NCI-H226 (cell line): ENCODE measurements at regions not wholly inside any gene's neighbourhood (a gene's known extent, or its start where the extent isn't known, plus 50 kb on each side); places are given as distances from the start of the nearest gene placed in this dataset.
"Not testable (repeated sequence)": the region's sequence is repeated elsewhere in the genome, so short reads cannot be mapped to it uniquely, and the experiment has no call there.

Experiments used
- DNase-seq: peaks from one replicate; pipeline ENCODE4 v3.0.0-alpha.2; 2015

DNA sequence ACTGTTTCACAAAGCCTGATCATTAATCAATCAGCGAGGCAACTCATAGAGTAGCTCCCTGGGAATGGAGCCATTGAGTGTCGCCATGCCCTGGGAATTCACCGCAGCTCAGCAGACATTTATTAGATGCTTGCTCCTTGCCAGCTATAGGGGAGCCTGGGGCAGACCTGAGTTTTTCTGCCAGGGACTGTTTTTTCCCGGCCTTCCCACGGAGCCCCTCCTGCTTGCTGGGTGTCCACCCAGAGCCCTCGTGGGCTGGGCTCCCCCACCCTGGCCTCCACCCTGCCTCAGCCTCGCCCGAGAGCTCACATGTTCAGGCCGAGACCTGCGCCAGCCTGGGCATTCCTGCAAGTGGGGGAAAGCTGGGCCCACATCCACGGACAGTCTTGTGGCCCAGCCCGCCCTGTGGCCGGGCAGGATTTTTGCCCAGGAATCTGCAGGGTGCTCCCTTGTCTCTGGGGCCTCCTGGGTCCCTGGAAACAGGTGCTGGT is 64.9 kb downstream of the SMIM38 start:
- no peak for DNase-seq

DNA sequence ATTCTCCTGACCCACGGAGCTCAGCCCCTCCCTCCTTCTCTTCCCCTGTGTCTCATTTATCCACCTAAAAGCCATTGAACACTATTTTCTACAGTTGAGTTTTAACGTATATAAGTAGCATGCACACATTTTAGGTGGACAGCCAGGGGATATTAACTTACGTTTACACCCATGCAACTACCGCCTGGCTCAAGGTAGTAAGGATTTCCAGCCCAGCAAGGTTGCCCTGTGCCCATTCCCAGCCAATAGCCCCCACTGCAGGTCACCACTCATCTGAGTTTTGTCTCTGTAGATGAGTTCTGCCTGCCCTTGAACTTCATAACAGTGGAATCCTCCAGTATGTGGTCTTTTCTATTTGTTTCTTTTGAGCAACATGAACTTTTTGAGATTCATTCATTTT is 65.4 kb downstream of the SMIM38 start:
- no peak for DNase-seq

DNA sequence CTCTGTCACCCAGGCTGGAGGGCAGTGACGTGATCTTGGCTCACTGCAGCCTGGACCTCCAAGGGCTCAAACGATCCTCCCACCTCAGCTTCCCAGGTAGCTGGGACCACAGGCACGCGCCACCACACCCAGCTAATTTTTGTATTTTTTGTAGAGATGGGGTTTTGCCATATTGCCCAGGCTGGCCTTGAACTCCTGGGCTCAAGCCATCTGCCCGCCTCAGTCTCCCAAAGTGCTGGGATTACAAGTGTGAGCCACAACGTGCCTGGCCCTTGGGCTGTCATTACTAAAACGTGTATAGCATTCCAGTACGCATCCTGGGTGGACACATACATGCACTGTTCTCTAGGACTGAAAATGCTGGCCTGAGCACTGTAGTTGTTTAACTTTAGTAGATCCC is 65.9 kb downstream of the SMIM38 start:
- not testable (repeated sequence) for DNase-seq

DNA sequence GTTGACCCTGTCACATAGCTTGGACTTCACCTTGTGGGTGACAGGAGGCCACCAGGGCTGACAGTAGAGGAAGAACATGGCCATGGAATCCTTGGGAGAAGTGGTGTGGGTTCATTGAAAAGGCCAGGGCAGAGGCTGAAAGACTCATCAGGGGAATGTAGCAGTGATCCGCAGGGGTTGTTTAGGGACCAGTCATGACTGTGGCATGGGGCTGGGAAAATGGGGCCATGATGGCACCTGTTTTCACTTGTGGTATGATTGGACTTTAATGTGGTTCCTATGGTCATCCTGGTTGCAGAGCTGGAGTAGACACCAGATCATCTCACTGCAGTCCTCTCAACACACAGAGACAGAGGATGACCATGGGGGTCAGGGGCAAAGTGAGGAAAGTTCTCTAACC is 66.7 kb upstream of the MYEOV start:
- no peak for DNase-seq

DNA sequence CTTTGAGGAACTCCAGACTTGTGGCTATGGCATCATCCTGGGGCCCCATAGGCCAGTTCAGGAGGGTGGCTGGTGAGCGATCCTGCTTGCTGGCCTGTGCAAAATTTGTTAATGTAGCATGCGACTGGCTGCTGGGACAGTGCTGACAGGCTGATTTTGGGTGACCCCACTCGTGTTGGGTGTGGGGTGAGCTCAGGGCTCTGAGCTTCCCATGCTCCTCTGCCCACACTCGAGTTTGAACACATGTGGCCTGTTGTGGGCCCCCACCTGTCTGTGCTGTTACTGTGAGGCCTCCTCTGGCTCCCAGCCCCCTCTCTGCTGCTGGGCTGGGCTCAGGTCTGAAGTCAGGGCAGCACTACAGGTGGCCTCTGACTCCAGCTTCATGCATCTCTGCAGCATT is 64.4 kb upstream of the MYEOV start:
- DNase-seq: no peak

DNA sequence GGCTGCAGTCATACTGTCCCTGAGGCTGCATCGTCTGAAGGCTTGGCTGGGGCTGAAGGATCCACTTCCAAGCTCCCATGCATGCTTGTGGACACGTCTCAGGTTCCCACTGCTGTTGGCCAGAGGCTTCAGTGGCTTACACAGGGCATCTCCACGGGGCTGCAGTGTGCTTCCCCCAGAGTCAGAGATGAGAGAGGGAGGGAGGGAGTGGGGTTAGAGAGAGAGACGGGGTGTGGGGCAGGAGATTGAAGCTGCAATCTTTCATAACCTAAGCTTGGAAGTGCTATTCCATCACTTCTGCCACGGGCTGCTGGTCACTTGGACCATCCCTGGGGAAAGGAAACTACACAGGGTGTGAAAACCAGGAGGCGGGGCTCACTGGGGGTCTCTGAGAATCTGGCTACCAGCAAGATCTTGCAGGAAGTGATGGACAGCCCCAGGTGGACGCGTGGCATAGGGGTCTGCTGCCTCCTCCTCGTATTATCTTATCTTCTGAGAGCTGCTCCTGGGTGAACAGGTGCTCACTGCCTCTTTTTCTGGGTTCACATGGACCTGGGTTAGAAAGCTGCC is 63.0 kb upstream of the MYEOV start:
- no peak for DNase-seq

DNA sequence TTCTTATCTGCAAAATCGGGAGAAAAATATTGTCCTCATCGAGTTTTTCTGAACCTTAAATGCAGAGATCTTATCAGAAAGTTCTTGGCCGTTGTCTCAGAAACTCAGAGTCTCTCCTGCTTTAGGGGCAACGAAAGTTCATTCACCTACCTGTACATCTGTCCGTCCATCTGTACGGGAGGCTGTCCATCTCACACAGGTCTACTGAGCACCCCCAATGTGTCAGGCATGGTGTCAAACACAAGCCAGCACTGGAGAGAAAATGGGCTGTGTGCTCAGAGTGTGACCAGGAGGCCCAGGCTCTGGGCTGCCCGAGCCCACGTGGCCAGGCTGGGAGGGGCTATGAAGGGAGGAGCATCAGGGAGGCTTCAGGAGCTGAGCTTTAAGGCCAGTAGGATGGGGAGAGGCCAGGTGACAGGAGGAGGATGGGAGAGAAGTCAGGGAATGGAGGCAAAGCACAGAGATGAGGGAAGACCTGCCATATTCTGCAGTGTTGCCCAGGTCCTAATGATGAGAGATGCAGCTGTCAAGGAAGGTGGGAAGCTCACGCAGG is 62.4 kb upstream of the MYEOV start:
- no peak for DNase-seq

DNA sequence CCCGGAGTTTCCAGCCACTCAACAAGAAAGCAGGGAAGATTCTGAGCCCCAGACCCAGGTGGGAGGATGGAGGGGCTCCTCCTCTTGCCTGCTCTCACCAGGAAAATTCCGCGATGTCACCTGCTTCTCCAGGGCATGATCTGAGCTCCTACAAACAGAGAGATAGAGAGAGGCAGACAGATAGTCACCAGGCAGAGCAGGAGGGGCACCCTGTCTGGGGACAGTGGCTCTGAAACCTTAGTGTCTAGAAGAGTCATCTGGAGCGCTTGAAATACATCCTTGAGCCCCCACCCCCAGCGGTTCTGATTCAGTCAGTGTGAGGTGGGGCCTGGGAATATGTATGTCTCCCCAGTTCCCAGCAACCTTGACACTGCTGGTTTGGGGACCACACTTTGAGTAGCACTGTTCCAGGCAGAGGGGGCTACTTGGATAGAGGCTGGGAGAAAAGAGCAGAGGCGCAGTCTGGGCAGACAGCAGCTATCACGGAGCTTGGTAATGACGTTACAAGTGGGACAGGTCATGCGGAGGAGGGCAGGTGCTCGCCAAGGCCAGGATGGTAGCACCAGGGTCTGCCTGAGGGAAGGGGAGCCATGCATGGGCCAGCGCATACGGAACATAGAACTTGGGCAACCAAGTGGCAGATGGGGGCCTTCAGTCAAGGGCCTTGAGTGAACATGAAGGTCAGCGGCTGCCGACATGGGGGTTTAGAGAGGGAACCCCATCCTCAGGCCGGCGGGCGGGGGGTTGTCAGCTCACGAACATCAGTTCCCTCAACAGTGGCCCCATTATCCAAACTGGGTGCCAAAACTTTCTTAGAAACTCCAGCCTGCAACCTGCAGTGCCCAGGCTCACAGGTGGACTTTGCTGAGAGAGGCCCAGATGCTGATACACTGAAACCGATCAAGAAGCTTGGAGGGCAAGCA is 60.9 kb upstream of the MYEOV start:
- no peak for DNase-seq

DNA sequence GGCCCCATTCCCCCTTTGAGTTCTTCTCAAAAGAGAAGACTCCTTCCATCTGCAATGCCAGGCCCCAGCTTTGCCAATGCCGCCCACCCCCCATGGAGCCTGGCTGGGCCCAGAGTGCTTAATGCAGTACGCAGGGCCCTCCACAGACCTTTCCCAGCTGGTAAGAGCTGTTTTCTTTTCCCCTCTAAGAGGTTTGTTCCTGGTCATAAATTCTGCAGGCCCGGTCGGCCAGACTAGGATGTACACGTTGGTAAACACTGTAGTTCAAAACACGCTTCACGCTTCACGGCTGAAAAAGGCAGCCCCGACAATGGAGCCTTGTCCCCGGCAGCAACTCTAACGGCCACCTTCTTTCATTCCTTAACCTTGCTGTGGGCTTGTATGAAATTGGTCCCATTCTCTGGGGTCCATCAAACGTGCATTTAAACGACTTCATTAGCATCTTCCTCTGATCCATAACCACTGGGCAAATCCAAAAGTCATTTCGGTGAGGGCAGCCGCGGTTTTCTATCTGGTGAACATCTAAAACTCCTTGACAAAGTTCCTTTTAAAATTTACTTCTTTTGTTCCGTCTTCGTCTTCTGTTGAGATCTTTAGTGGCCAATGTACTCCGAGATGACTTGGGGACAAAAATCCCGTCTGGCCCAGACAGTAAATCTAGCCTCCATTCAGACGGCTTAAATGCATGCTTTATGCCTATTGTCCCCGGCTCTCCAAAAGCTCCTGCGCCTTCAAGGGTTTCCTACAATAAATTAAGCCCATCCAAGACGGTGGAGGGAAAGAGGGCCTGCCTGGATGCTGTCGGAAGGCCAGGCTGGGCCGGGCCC is 60.0 kb upstream of the MYEOV start:
- DNase-seq: no peak

DNA sequence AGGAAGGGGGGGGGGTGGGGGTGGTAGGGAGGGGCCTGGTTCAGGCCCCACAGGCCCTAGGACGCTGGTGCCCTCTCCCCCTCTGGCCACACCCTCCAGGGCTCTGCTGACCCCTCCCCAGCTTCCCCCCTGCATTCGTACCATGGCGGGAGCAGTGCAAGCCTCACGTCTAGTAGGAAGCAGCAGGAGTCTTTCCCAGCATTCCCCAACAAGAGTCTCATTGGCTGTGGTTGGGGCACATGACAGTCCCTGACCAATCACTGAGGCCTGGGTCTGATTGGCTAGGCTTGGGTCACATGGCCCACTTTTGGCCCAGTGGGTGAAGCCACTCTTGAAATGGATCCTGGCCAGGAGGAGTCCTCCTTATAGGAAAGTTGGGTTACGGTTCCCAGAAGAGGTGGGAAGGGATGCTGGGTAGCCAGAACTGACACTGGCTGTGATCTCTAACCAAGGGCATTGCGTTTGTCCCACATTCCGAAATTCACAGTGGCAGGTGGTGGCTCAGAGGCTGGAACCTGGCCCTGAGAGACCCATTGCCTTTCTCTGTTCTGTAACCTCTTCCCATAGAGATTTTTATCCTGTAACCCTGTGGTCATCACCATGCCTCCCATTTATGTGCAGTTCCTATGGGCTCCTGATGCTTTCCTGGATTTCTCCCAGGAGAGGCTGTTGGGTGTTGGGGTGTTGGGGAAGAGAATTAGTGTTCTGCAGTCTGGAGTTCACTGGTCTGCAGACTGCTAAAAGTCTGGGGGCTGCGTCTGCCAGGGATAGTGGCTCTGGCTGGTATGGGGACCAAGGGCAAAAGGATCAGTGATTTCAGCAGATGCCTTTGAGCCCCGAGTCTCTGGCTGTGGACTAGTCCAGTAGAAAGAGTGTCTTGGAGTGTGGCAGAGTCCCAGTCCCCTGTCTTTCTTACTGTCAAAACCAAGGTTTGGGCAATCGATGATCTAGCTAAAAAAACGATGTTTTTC is 58.9 kb upstream of the MYEOV start:
- DNase-seq: no peak

DNA sequence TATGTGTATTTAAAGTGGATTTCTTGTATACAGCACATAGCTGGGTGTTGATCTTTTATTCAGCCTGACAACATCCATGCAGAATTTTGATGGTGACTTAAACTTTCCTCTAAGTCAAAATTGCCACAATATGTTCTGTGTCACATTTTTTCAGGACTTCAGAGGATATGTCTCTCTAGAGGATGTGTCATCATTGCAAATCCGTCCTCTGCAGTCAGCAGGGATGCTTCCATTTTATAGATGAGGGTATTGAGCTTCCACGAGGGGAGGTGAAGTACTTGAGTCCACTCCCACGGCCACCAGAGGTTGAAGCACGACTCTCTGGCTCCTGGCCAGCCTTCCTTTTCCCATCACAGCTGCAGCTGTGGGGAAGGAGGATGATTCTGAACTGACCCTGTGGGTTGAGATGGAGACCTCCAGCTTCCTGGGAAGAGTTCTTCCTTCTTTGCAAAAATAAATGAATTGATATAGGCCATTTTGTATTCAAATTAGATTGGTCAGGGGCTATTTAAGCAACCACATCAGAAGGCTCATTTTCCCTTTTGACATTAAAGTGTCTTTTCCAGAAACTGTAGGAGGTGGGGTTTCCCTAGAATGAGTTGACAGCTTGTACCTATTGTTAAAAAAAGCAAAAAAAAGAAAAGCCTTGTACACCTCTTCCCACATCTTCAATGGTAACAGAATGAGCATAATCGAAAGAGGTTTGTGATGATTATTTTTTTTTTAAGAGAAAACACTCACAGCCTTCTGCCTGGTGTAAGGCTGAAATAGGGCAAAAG is 55.2 kb upstream of the MYEOV start:
- no peak for DNase-seq

DNA sequence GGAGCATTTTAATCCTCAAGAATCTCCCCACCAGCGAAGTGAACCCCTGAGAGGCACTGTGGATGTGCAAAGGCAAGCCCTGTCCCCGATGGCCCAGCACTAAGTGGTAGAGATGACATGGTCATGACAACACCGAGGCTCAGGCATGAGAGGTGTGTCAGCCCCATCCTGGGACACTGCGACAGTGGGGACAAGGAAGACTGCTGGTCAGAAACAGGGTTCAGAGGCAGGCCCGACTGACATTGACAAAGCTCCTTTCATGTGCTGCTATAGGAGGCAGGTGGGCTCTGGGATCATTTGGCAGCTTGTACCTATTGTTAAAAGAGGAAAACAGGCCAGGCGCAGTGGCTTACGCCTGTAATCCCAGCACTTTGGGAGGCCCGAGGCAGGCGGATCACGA is 54.3 kb upstream of the MYEOV start:
- DNase-seq: no peak

DNA sequence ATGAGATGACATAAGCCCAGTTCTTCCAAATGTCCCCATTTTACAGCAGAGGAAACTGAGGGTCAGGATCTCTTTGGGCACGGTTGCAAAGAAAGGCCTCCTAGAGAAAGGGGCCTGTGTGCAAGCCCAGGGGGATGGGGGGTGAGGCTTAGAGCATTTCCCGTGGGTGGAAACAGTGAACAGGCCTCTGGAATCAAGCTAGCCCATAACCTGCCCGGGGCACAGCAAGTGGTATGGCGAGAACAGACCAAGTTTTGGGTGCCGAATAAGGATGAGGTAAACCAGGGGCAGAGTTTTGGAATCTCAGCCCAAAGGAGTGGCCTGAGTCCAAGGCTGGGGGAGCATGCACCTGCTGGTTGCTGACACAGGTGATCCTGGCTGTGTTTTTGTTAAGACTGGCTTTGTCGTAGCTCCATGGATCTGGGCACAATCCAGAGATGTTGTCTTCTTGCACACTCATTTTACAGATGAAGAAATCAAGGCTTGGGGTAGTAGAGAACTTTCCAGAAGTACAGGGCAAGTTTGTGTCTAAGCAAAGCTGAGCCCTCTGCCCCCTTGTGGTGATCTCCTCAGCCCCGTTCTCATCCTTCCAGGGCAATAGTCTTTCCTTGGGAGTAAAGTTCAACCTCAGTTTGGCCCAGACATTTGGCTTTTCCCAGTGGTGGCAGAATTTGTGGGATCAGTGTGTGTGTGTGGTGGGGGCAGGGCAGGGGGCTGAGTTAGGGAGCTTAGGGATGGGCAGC is 53.5 kb upstream of the MYEOV start:
- no peak for DNase-seq

DNA sequence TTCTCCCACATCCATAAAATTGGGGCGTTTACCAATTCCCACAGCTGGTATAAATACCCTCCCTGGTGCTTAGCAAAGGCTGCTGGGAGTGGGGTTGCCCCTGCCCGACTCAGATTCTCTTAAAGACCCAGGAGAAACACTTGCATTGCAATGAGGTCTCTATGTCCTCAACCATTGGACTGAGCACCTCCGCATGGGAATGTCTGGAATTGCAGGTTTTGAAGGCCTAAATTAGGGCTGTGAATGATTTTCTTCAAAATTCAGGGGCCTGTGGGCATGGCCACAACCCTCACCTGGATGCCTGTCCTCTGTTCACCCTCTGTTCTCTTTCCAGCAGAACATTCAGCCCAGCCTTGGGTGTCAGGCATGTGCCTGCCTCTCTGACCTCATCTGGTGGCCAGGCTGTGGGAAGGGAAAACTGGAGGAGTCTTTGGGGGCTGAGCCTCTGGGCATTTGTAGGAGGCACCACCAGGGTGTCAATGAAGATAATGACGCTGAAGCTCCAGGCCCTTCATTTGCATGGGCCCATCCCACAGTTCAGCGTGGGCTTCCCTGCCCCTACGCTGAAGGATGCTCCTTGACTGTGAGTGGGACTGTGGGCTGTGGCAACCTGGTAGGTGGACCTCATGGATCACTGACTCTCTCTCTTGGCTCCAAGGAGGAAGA is 52.7 kb upstream of the MYEOV start:
- no peak for DNase-seq

DNA sequence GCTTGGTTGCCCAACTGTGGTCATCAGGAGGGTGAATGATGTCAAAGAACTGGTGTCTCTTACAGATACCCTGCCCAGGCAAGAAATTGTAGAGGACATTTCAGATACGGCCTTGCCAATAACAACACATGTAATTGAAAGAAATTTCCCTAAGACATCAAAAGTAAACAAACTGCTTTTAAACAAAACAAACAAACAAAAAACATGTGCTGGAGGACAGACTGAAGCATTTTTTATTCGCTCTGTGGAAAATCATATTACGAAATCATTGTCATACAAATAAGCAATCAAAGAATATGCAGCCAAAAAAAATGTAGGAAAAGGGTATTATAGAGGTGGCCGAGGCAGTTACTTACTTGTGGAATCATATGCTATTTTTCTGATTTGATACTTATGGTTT is 52.1 kb upstream of the MYEOV start:
- no peak for DNase-seq

DNA sequence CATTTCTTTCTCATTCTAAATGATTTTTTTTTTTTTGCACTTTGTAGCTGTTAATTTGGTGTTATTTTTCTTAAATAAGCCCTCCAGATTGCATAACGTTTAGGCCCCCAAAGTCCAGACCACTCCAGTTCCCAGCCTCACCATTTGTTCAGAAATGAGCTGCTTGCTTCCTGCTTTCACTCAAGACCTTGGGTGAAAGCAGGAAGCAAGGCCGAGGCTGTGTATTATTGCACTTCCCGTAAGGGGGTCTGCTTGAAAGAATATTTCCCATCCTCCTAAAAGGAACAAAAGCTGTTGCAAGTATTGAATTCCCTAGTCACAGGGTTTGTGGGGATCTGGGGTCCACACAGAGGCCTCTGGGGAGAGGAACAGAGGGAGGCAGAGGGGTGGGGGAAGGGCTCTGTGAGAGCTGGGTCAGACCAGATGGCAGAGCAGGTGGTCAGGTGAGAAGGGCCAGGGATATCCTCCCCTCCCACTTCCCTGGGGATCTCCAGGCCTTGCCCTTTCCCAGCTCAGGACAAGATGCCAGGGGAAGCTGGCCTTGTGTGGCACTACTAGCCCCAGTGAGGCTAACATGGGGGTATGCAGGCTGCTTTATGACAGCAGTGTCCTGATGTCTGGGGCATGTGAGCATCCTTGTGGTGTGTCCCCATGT is 51.6 kb upstream of the MYEOV start:
- no peak for DNase-seq

DNA sequence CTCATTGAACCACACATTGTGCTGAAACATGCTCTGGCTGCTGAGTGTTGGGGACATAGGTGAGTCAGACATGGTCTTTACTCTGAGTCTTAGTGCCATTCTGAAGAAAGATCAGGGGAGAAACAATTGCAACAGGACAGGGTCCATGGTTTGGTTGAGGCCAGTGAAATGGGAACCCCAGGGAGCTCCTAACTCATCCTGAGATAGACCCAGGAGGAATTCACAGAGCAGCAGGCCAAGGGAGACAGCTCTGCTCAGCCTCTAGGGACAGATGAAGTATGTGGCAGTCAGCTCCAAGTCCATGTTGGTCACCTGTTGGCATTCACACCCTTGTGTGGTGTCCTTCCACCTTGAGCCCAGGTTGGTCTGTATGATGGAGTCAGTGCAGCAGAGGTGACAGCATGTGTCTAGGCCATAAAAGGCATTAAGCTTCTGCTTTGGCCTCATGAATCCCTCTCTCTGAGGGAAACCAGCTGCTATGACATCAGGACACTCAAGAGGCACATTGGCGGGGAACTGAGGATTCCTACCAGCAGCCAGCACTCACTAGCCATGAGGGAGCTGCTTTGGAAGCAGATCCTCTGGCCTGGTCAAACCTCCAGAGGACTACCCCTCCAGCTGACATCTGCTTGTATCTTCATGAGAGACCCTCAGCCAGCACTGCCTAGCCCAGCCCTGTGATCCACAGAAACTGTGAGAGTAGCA is 50.3 kb upstream of the MYEOV start:
- no peak for DNase-seq
